ENCODE measurements at regions not wholly inside any gene's neighbourhood (a gene's known extent, or its start where the extent isn't known, plus 50 kb on each side); places are given as distances from the start of the nearest gene placed in this dataset.

DNA sequence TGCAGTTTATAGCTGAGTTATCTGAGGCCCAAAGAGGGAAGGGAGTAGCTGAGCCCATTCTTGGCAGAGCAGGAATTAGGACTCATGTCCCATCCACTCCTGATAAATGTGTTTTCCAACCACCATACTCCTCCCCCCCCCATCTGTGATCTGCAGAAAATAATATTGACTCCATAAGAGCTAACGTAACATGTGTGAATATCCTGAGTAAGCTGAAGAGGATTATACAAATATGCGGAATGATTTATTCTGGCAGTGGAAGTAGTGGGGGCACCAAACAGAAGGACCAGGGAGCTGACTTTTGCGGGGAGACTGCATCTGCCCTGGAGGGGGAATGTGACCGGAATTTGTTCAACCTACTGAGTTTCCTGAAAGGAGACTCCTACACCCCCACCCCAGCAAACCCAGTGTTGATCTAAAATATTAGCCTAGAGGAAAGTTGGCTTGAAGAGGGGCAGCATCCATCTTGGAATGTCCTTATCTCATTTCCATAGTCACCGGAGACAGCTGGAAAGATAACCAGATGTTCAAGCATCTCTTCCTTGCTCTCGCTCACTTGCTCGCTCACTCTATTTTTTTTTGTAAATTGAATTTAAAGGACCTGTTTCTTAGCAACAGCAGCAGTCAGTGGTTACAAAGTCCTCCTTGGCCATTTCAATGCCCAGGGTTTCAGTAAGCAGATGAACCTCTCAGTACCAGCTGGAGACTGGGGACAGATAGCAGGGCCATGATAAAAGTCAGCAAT lies 114.7 kb downstream of the RPS24 start:
- TF ChIP-seq, protein P1, sequence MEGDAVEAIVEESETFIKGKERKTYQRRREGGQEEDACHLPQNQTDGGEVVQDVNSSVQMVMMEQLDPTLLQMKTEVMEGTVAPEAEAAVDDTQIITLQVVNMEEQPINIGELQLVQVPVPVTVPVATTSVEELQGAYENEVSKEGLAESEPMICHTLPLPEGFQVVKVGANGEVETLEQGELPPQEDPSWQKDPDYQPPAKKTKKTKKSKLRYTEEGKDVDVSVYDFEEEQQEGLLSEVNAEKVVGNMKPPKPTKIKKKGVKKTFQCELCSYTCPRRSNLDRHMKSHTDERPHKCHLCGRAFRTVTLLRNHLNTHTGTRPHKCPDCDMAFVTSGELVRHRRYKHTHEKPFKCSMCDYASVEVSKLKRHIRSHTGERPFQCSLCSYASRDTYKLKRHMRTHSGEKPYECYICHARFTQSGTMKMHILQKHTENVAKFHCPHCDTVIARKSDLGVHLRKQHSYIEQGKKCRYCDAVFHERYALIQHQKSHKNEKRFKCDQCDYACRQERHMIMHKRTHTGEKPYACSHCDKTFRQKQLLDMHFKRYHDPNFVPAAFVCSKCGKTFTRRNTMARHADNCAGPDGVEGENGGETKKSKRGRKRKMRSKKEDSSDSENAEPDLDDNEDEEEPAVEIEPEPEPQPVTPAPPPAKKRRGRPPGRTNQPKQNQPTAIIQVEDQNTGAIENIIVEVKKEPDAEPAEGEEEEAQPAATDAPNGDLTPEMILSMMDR (conservative IDR thresholded peaks at IDR 0.05 in 1 of 2, IDR thresholded peaks at IDR 0.05 in 1 of 2; ENCODE audit: extremely low read depth in 1 of 2, insufficient read depth in 1 of 2, low read depth in 1 of 2, low read length in 2 of 2) = no peak
- TF ChIP-seq EZH2 (IDR thresholded peaks at IDR 0.05; ENCODE audit: borderline replicate concordance, low read length) = no peak

Data from mammary epithelial cell (primary cell).